ENCODE measurements at regions not wholly inside any gene's neighbourhood (a gene's known extent, or its start where the extent isn't known, plus 50 kb on each side); places are given as distances from the start of the nearest gene placed in this dataset.

- TF ChIP-seq CTCF (IDR thresholded peaks at IDR 0.05) (no peak), ZFX (IDR thresholded peaks at IDR 0.05; ENCODE audit: borderline replicate concordance) (no peak)
Observed at GRCh38 chr3:193086681-193087080, 154.3 kb upstream of the PLAAT1 start.
